ACC112 (cell line): ENCODE measurements at regions not wholly inside any gene's neighbourhood (a gene's known extent, or its start where the extent isn't known, plus 50 kb on each side); places are given as distances from the start of the nearest gene placed in this dataset.

Experiments used
- H2AFZ ChIP-seq: fragments of 200-600 bp; sonication (generic); one replicate; pipeline ENCODE4 v1.6.0; 2017; ENCODE audit warnings: antibody characterized with exemption, low read length; ENCODE audit not compliant: unreplicated experiment
- H3K27ac ChIP-seq: fragments of 200-600 bp; sonication (generic); 2 replicates; pipeline ENCODE4 v1.5.1; 2014; ENCODE audit warnings: low read depth, mild to moderate bottlenecking, antibody characterized with exemption, low read length, moderate library complexity
- H3K27me3 ChIP-seq: fragments of 200-600 bp; sonication (generic); 2 replicates; pipeline ENCODE4 v1.6.1; 2014; ENCODE audit warnings: mild to moderate bottlenecking, antibody characterized with exemption, low read length, moderate library complexity, mixed read lengths; ENCODE audit not compliant: insufficient read depth
- H3K36me3 ChIP-seq: fragments of 200-600 bp; sonication (generic); 2 replicates; pipeline ENCODE4 v1.6.1; 2016; ENCODE audit warnings: mild to moderate bottlenecking, antibody characterized with exemption, low read length, moderate library complexity, mixed read lengths; ENCODE audit not compliant: insufficient read depth
- H3K4me1 ChIP-seq: fragments of 200-600 bp; sonication (generic); one replicate; pipeline ENCODE4 v1.6.1; 2016; ENCODE audit warnings: low read length, mixed read lengths; ENCODE audit not compliant: insufficient read depth, unreplicated experiment, control insufficient read depth
- H3K4me3 ChIP-seq: fragments of 200-600 bp; sonication (generic); 2 replicates; pipeline ENCODE4 v1.5.1; 2014; ENCODE audit warnings: mild to moderate bottlenecking, low read depth, low read length
- H3K79me2 ChIP-seq: fragments of 200-600 bp; sonication (generic); one replicate; pipeline ENCODE4 v1.6.0; 2016; ENCODE audit warnings: low read length; ENCODE audit not compliant: control insufficient read depth, unreplicated experiment, insufficient read depth

DNA sequence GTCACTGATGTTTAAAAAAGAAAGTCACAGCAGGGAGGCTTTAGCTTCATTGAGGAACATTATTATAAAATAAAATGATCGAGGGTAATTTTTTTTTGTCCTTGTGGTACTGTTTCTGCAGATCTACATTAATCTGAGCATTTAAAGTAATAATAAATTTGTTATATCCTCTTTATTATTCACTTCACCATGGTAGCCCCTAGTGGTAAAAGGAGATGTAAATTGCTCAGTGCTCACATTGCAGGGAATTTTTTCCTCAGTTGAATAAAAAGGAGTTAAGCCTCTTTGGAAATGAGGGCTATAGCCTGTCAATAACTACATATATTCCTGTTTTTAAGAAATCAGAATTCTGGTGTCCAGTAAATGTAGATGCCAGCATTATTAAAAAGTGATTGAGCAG, 99.7 kb upstream of the VPREB1 start:
- no peaks in the 10 kb centered on the region for H3K79me2 ChIP-seq
- H3K4me1 ChIP-seq = no peaks in the 10 kb centered on the region
- no peak overlapping the region for H3K27ac ChIP-seq
- H3K27me3 ChIP-seq = peaks cover 40% of the 10 kb centered on the region
- H2AFZ ChIP-seq = no peak overlapping the region
- H3K36me3 ChIP-seq = no peaks in the 10 kb centered on the region
- no peak overlapping the region for H3K4me3 ChIP-seq

DNA sequence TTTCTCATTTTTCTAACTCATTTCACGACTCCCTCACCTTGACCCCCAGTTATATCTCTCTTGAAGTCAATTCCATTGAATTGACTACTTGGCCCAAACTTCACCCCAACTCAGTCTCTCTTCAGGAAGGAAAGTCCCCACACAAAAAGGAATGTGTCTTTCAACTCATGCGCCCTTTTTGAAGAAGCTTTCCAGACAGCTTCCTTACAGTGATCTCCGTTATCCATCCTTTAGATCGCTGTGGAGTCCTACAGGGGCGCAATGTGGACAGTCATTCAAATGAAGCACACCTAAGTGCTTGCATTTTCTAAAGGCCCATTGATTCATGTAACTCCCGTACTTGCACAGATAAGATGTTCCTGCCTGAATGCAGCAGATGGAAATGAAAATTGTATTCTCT, 101.1 kb upstream of the VPREB1 start:
- H3K36me3 ChIP-seq = no peaks in the 10 kb centered on the region
- H3K79me2 ChIP-seq = no peaks in the 10 kb centered on the region
- no peak overlapping the region for H3K4me3 ChIP-seq
- H2AFZ ChIP-seq = no peak overlapping the region
- peaks cover 39% of the 10 kb centered on the region for H3K27me3 ChIP-seq
- H3K27ac ChIP-seq = no peak overlapping the region
- no peaks in the 10 kb centered on the region for H3K4me1 ChIP-seq

DNA sequence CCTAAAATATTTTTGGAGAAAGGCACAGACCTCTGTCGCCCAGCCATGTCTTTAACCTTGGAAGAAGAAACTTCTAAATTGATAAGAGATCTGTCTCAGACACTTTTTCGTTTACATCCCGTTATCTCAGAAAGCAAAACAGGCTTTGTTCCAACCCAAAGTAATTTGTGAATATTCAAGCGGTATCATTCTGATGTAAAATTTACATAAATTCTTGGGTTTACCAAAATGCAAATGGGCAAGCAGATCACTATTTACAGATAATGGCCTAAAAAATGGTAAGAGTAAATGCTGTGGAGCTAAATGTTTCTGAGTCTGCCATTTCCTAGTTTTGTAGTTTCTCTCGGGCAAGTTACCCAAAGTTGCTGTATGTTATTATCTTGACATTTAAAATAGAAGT, 101.9 kb upstream of the VPREB1 start:
- no peaks in the 10 kb centered on the region for H3K79me2 ChIP-seq
- H3K36me3 ChIP-seq = no peaks in the 10 kb centered on the region
- no peak overlapping the region for H2AFZ ChIP-seq
- no peaks in the 10 kb centered on the region for H3K4me1 ChIP-seq
- H3K27me3 ChIP-seq = peaks cover 39% of the 10 kb centered on the region
- H3K4me3 ChIP-seq = no peak overlapping the region
- no peak overlapping the region for H3K27ac ChIP-seq

DNA sequence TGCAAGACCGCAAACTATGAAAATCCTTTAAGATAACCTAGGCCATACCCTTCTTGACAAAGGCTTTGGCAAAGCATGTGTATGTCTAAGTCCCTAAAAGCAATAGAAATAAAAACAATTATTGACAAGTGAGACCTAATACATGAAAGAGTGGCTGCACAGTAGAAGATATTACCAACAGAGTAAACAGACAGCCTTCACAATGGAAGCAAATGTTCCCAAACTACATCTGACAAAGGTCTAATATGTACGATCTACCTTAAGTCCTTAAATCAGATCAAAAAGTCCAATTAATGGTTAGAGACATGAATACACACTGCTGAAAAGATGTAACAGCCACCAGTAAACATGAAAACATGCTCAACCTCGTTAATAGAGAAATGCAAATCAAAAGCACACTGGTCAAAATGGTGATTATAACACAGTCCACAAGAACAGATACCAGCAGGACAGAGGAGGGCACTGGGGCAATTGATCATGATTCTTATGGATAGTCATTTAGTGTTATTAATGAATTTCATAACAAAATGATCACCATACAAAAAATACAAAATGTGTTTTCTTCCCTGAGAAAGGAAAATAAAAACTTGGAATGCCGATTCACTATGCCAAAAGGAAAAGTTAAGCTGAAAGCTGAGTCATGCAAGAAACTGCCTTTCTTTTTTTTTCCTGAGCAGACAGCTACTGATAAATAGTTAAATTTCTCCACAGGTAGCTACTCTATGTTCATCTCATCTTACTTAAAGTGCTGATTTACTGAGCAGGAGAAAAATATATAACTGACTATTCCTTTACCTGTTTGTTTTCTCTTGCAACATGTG, 102.6 kb upstream of the VPREB1 start:
- Histone ChIP-seq H3K27me3 (peaks cover 41% of the 10 kb centered on the region), H3K4me1 (no peaks in the 10 kb centered on the region), H3K79me2 (no peaks in the 10 kb centered on the region), H3K27ac (no peak overlapping the region), H2AFZ (no peak overlapping the region), H3K4me3 (no peak overlapping the region), H3K36me3 (no peaks in the 10 kb centered on the region)

DNA sequence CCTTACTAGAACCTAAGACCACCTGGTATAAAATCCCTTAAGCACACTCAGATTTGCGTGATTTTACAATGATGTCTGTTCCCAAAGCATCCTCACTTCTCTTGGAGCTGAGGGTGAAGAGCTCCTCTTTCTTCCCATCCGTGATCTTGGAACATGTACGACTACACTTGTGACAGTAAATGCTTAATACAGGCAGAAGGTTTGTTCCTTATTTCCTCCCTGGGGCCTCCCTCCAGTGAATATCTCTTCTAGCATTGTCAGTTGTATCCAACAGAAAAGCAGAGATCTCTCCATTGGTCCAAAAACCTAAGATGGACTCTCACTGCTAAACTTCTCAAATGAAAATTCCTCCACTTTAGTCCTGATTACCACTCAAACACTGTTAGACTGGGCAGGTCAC, 103.6 kb upstream of the VPREB1 start:
- H3K27ac ChIP-seq = no peak overlapping the region
- no peaks in the 10 kb centered on the region for H3K36me3 ChIP-seq
- no peaks in the 10 kb centered on the region for H3K4me1 ChIP-seq
- H2AFZ ChIP-seq = no peak overlapping the region
- H3K4me3 ChIP-seq = no peak overlapping the region
- H3K79me2 ChIP-seq = no peaks in the 10 kb centered on the region
- peaks cover 47% of the 10 kb centered on the region for H3K27me3 ChIP-seq

DNA sequence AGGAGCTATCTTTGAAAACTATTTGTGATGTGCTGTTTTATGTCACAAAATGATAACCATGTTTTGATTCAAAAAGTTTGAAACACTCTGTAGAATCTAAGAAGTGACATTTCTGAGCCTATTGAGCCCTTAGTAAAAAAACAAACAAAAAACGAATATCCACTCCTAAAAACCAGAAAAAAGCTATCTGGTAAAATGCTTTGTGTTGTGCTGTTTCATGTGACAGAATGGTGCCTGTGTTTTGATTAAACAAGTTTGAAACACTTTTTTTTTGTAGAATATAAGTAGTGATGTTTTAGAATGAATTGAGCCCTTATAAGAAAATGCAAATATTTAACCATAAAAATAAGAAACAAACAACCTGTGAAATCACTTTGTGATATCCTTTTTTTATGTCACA, 105.2 kb upstream of the VPREB1 start:
- H2AFZ ChIP-seq = no peak overlapping the region
- no peak overlapping the region for H3K27ac ChIP-seq
- H3K79me2 ChIP-seq = no peaks in the 10 kb centered on the region
- peaks cover 49% of the 10 kb centered on the region for H3K27me3 ChIP-seq
- H3K4me3 ChIP-seq = no peak overlapping the region
- no peaks in the 10 kb centered on the region for H3K36me3 ChIP-seq
- H3K4me1 ChIP-seq = no peaks in the 10 kb centered on the region

DNA sequence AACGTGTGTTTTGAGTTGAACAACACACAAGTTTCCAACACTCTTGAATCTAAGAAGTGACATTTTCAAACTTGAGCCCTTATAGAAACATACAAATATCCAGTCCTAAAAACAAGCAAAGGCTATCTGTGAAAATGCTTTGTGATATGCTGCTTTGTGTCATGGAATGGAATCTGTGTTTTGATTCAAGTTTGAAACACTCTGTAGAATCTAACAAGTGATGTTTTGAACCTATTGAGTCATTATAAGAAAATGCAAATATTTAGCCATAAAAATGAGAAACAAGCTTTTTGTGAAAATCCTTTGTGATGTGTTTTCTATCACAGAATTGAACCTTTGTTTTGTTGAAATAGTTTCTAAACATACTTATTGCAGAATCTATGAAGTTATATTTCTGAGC, 105.7 kb upstream of the VPREB1 start:
- peaks cover 50% of the 10 kb centered on the region for H3K27me3 ChIP-seq
- no peaks in the 10 kb centered on the region for H3K79me2 ChIP-seq
- H3K4me1 ChIP-seq = no peaks in the 10 kb centered on the region
- H3K36me3 ChIP-seq = no peaks in the 10 kb centered on the region
- H3K27ac ChIP-seq = no peak overlapping the region
- H3K4me3 ChIP-seq = no peak overlapping the region
- no peak overlapping the region for H2AFZ ChIP-seq

DNA sequence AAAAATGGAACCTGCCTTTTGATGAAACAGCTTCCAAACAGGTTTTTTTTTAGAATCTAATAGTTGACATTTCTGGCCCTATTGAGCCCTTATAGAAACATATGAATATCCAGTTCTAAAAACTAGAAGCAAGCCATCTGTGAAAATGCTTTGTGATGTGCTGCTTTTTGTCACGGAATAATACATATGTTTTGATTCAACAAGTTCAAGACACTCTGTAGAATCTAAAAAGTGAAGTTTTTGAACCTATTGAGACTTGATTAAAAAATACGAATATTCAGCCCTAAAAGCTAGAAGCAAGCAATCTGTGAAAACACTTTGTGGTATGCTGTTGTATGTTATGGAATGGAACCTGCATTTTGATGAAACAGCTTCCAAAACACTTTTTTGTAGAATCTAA, 106.7 kb upstream of the VPREB1 start:
- Histone ChIP-seq H3K79me2 (no peaks in the 10 kb centered on the region), H3K4me3 (no peak overlapping the region), H2AFZ (no peak overlapping the region), H3K4me1 (no peaks in the 10 kb centered on the region), H3K27me3 (peaks cover 50% of the 10 kb centered on the region), H3K36me3 (no peaks in the 10 kb centered on the region), H3K27ac (no peak overlapping the region)

DNA sequence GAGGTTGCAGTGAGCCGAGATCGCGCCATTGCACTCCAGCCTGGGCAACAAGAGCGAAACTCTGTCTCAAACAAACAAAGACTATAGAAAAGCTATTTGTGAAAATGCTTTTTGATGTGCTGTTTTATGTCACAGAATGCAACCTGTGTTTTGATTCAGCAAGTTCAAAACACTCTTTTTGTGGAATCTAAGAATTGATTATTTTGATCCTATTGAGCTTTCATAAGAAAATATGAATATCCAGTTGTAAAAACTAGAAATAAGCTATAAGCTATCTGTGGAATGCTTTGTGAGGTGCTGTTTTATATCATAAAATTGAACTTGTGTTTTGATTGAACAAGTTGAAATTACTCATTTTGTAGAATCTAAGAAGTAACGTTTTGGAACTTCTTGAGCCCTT, 110.7 kb upstream of the VPREB1 start:
- Histone ChIP-seq H2AFZ (no peak overlapping the region), H3K27ac (no peak overlapping the region), H3K27me3 (peaks cover 30% of the 10 kb centered on the region), H3K36me3 (no peaks in the 10 kb centered on the region), H3K79me2 (no peaks in the 10 kb centered on the region), H3K4me1 (no peaks in the 10 kb centered on the region), H3K4me3 (no peak overlapping the region)

DNA sequence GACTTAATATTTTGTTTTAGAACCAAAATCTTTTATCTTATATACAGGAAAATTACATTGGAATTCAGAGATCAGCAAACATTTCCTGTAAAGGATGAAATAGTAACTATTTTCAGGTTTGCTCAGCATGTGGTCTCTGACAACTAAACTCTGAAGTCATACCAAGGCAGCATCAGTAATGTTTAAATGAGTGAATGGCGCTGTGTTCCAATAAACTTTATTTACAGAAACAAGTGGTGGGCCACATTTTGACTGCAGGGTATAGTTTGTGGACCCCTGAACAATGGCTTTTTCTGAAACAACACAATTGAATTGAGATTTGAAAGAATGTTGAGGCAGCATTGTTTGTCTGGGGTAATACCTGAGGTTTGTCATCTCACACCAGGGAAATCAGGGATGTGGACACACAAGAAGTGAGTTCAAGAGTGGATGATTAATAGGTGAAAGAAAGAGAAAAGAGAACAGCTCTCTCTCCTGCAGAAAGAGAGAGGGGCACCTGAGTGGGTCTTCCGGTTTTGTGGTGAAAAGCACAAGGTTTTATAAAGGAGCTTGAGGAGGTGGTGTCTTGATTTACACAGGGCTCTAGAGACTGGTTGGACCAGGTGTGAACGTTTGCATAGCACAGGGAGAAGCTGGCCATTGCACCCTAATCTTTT, 113.5 kb upstream of the VPREB1 start:
- no peak overlapping the region for H3K4me3 ChIP-seq
- H3K27me3 ChIP-seq = peaks cover 3% of the 10 kb centered on the region; the same call in 1 of the 2 replicates
- no peaks in the 10 kb centered on the region for H3K79me2 ChIP-seq
- no peak overlapping the region for H2AFZ ChIP-seq
- H3K27ac ChIP-seq = no peak overlapping the region
- no peaks in the 10 kb centered on the region for H3K36me3 ChIP-seq
- no peaks in the 10 kb centered on the region for H3K4me1 ChIP-seq

DNA sequence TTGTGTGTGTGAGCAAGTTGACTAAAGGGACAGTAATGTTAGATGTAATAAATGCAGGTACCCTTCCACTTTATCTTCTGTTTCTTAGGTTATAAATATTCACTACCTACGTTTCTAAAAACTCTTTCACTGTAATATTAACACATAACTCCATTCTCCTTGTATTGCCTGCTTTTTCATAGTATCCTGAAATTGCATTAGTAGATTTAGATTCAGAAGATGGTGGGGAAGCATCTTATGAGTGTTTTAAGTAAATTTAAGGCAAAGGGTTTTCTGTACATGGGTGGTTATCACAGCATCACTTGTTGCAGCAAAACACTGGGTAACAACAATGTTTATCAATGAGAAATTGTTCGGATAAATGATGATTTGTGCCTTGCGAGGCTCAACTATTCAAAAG, 115.2 kb upstream of the VPREB1 start:
- H3K36me3 ChIP-seq = no peaks in the 10 kb centered on the region
- H2AFZ ChIP-seq = no peak overlapping the region
- H3K27ac ChIP-seq = no peak overlapping the region
- H3K4me3 ChIP-seq = no peak overlapping the region
- H3K79me2 ChIP-seq = no peaks in the 10 kb centered on the region
- no peaks in the 10 kb centered on the region for H3K4me1 ChIP-seq
- peaks cover under 1% of the 10 kb centered on the region; the same call in 1 of the 2 replicates for H3K27me3 ChIP-seq
